Epithelial cell of proximal tubule (primary cell): ENCODE measurements at regions not wholly inside any gene's neighbourhood (a gene's known extent, or its start where the extent isn't known, plus 50 kb on each side); places are given as distances from the start of the nearest gene placed in this dataset.

Experiments
- DNase-seq: peaks from one replicate; pipeline ENCODE4 v3.0.0-alpha.2; 2011; ENCODE audit warnings: low read depth
- H3K4me3 ChIP-seq: 2 replicates; pipeline ENCODE4 v1.5.1; 2011; ENCODE audit warnings: low read depth, mild to moderate bottlenecking, low read length
- TF ChIP-seq, protein P1 (sequence below): conservative IDR thresholded peaks from 2 replicates; pipeline ENCODE4 v1.5.1; 2012; ENCODE audit warnings: low read depth, mild to moderate bottlenecking, low read length

DNA sequence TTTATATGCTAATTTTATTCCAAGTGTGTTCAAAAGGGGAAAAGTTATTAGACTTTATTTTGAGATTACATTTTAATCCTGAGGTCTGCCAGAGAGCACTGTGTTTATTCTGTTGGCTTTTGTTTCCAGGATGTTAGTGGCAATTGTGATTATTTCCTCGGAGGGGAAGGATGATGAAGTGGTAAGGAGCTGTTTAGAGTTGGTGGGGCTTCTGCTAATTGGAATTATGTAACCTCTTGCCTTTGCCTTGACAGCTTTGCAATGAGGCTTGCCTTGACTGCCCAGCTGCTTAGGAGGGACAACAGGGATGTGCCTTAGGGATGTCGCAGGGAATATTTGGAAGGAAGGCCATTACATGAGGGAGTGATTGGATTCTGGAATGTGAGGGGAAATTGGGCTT, 89.7 kb upstream of the E2F8 start:
- DNase-seq, result no peak
- TF ChIP-seq, protein P1, sequence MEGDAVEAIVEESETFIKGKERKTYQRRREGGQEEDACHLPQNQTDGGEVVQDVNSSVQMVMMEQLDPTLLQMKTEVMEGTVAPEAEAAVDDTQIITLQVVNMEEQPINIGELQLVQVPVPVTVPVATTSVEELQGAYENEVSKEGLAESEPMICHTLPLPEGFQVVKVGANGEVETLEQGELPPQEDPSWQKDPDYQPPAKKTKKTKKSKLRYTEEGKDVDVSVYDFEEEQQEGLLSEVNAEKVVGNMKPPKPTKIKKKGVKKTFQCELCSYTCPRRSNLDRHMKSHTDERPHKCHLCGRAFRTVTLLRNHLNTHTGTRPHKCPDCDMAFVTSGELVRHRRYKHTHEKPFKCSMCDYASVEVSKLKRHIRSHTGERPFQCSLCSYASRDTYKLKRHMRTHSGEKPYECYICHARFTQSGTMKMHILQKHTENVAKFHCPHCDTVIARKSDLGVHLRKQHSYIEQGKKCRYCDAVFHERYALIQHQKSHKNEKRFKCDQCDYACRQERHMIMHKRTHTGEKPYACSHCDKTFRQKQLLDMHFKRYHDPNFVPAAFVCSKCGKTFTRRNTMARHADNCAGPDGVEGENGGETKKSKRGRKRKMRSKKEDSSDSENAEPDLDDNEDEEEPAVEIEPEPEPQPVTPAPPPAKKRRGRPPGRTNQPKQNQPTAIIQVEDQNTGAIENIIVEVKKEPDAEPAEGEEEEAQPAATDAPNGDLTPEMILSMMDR, result no peak

DNA sequence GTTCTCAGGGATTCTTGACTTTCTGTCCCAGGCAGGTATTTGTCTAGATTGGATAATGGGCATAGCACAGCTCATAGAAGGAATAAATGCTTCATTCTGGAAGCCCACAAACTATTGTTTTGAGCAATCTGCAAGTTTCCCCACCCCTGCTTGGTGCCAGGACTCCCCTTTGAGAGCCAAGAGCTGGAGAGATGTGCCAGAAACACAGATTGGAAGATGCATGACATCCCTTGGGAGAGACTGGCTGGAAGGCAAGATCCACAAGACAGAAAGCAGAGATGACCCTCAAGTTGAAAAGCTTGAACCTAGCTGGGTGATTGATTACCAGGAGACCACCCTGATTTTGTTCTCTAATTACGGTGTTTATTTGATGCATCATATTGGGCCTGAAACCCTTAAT, 89.2 kb upstream of the E2F8 start:
- no peak for DNase-seq
- no peak overlapping the region for H3K4me3 ChIP-seq
- TF ChIP-seq, protein P1, result no peak

More for the DNA sequence above, 89.7 kb upstream of the E2F8 start:
- H3K4me3 ChIP-seq, result no peak overlapping the region

DNA sequence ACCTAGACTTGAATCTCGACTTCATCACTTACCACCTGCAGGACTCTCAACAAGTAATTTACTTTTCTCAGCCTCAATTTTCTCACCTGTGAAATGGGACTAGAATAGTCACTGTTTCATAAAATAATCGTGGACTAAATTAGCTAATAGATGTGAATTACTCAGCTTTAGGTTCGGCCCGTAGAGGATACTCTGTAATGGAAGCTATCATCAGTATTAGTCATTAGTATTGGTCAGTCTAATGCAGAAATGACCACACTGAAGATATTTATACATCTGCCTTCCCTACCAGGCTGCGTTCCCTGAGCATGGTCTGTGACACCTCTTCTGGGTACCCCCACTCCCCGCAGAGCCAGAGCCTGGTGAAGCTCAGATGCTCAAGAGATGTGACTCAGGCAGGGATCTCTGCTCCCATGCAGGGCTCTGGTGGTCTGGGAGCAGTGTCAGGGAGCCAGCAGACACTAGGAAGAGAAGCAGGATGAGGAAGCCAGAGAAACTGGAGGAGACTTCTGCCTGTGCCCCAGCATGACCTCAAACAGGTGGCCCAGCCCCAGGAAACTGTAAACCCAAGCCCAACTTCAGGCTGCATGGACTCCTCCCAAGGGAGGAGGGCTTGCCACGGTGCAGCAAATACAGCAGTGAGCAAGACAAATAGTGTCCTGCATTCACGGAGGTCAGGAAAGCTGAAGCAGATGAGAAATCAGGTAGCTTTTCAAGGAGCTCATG, 88.0 kb upstream of the E2F8 start:
- H3K4me3 ChIP-seq, result no peak overlapping the region
- DNase-seq, result no peak
- TF ChIP-seq, protein P1, result no peak

- H3K4me3 ChIP-seq, result no peak overlapping the region
- TF ChIP-seq, protein P1, result no peak
- no peak for DNase-seq
Measured at GRCh38 chr11:19327280-19327679, 86.5 kb upstream of the E2F8 start.

DNA sequence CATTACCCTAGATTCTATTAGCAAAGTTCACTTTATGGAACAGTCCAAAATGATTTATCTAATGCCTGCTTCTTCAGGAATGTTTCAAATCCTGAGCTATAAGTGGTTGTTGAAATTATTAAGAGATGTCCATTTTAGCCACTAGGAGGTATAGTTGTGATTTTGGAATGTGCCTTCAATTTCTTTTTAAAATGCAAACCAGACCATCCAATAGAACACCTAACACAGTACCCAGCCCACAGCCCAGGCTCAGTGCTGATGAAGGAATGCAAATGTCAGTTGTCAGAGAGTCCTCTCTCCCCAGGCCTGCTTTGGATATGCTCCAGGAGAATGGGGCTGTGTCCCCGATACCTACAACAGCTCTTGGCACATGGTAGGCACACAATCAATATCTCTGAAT, 85.8 kb upstream of the E2F8 start:
- no peak overlapping the region for H3K4me3 ChIP-seq
- TF ChIP-seq, protein P1, result peak; percentile 34
- no peak for DNase-seq

GRCh38 chr11:19323502-19323901, 82.8 kb upstream of the E2F8 start:
- no peak overlapping the region for H3K4me3 ChIP-seq
- TF ChIP-seq, protein P1, result peak; percentile 55
- no peak for DNase-seq

- no peak overlapping the region for H3K4me3 ChIP-seq
- no peak for DNase-seq
- TF ChIP-seq, protein P1, result no peak
Measured at GRCh38 chr11:19321351-19321750, 80.6 kb upstream of the E2F8 start.
